Karpas-422 (cell line): ENCODE measurements at regions not wholly inside any gene's neighbourhood (a gene's known extent, or its start where the extent isn't known, plus 50 kb on each side); places are given as distances from the start of the nearest gene placed in this dataset.
"Not testable (repeated sequence)": the region's sequence is repeated elsewhere in the genome, so short reads cannot be mapped to it uniquely, and the experiment has no call there.

Experiments used
- DNase-seq: peaks from one replicate; pipeline ENCODE4 v3.0.0-alpha.2; 2015
- H2AFZ ChIP-seq: fragments of 200-600 bp; sonication (generic); 2 replicates; pipeline ENCODE4 v1.6.1; 2014; ENCODE audit warnings: antibody characterized with exemption, low read length, mixed read lengths
- H3K27ac ChIP-seq: fragments of 200-600 bp; sonication (generic); 2 replicates; pipeline ENCODE4 v1.5.1; 2014; ENCODE audit warnings: mild to moderate bottlenecking, low read length, moderate library complexity
- H3K27me3 ChIP-seq: fragments of 200-600 bp; sonication (generic); 2 replicates; pipeline ENCODE4 v1.6.1; 2014; ENCODE audit warnings: low read length, mixed read lengths
- H3K36me3 ChIP-seq: fragments of 200-600 bp; sonication (generic); 2 replicates; pipeline ENCODE4 v1.6.1; 2014; ENCODE audit warnings: low read length, mixed read lengths; ENCODE audit not compliant: insufficient read depth
- H3K4me1 ChIP-seq: fragments of 200-600 bp; sonication (generic); 2 replicates; pipeline ENCODE4 v1.6.1; 2014; ENCODE audit warnings: mild to moderate bottlenecking, low read length, mixed read lengths
- H3K4me2 ChIP-seq: fragments of 200-600 bp; sonication (generic); 2 replicates; pipeline ENCODE4 v1.6.1; 2014; ENCODE audit warnings: low read length, low read depth, mild to moderate bottlenecking; ENCODE audit not compliant: poor library complexity, severe bottlenecking
- H3K4me3 ChIP-seq: fragments of 200-600 bp; sonication (generic); 2 replicates; pipeline ENCODE4 v1.5.1; 2014; ENCODE audit warnings: mild to moderate bottlenecking, antibody characterized with exemption, low read length, mixed read lengths
- H3K79me2 ChIP-seq: fragments of 200-600 bp; sonication (generic); 2 replicates; pipeline ENCODE4 v1.6.1; 2014; ENCODE audit warnings: mild to moderate bottlenecking, low read length, mixed read lengths
- H3K9ac ChIP-seq: fragments of 200-600 bp; sonication (generic); 2 replicates; pipeline ENCODE4 v1.6.0; 2014; ENCODE audit warnings: low read length
- H3K9me2 ChIP-seq: fragments of 200-600 bp; sonication (generic), shearing (Covaris generic); replicated peaks from 2 replicates; pipeline ENCODE4 v1.6.0; 2014; ENCODE audit warnings: mild to moderate bottlenecking, low read length, moderate library complexity; ENCODE audit not compliant: insufficient read depth
- H3K9me3 ChIP-seq: fragments of 300-700, 200-600 bp; sonication (generic); 2 replicates; pipeline ENCODE4 v1.6.1; 2014; ENCODE audit warnings: low read length, mixed read lengths
- H4K20me1 ChIP-seq: fragments of 200-600 bp; sonication (generic); 2 replicates; pipeline ENCODE4 v1.6.1; 2014; ENCODE audit warnings: mild to moderate bottlenecking, antibody characterized with exemption, low read length, low read depth; ENCODE audit not compliant: insufficient read depth

- H3K9me2 ChIP-seq, H3K27ac ChIP-seq, H2AFZ ChIP-seq, H4K20me1 ChIP-seq, H3K9ac ChIP-seq, H3K36me3 ChIP-seq, H3K4me1 ChIP-seq, H3K4me2 ChIP-seq, H3K9me3 ChIP-seq, H3K79me2 ChIP-seq, H3K27me3 ChIP-seq, DNase-seq, H3K4me3 ChIP-seq: not testable (repeated sequence)
Observed at GRCh38 chr1:120465900-120466299, 51.1 kb downstream of the NBPF8 start.

- not testable (repeated sequence) for H3K9me2 ChIP-seq, H3K4me1 ChIP-seq, H2AFZ ChIP-seq, H3K27me3 ChIP-seq, H3K9me3 ChIP-seq, H3K79me2 ChIP-seq, H3K36me3 ChIP-seq, H3K27ac ChIP-seq, H4K20me1 ChIP-seq, H3K9ac ChIP-seq, H3K4me3 ChIP-seq, H3K4me2 ChIP-seq
- DNase-seq, result peak; percentile 6
Observed at GRCh38 chr1:120477663-120478062, 62.8 kb downstream of the NBPF8 start.

GRCh38 chr1:120478400-120478799 lies 63.6 kb downstream of the NBPF8 start:
- not testable (repeated sequence) for H3K9me3 ChIP-seq, H3K9ac ChIP-seq, H3K27ac ChIP-seq, H3K79me2 ChIP-seq, H3K9me2 ChIP-seq, H3K36me3 ChIP-seq, H3K4me2 ChIP-seq, DNase-seq, H3K4me3 ChIP-seq, H3K4me1 ChIP-seq, H3K27me3 ChIP-seq, H4K20me1 ChIP-seq, H2AFZ ChIP-seq

- H3K79me2 ChIP-seq, H3K4me3 ChIP-seq, H3K4me1 ChIP-seq, H3K4me2 ChIP-seq, H3K9me2 ChIP-seq, H2AFZ ChIP-seq, H4K20me1 ChIP-seq, H3K9me3 ChIP-seq, DNase-seq, H3K27ac ChIP-seq, H3K9ac ChIP-seq, H3K27me3 ChIP-seq, H3K36me3 ChIP-seq: not testable (repeated sequence)
Observed at GRCh38 chr1:120487542-120487941, 72.7 kb downstream of the NBPF8 start.

- not testable (repeated sequence) for H3K79me2 ChIP-seq, H4K20me1 ChIP-seq, H3K27me3 ChIP-seq, H3K4me2 ChIP-seq, H3K9me3 ChIP-seq, H3K9me2 ChIP-seq, H3K36me3 ChIP-seq, H3K4me3 ChIP-seq, H3K9ac ChIP-seq, H3K27ac ChIP-seq, H2AFZ ChIP-seq, H3K4me1 ChIP-seq, DNase-seq
Observed at GRCh38 chr1:120489217-120489616, 74.4 kb downstream of the NBPF8 start.

GRCh38 chr1:120497145-120497544 lies 82.3 kb downstream of the NBPF8 start:
- H3K79me2 ChIP-seq, H3K4me1 ChIP-seq, H3K4me3 ChIP-seq, H3K36me3 ChIP-seq, H3K9ac ChIP-seq, H3K9me2 ChIP-seq, H2AFZ ChIP-seq, H3K27ac ChIP-seq, H3K4me2 ChIP-seq, H3K9me3 ChIP-seq, DNase-seq, H4K20me1 ChIP-seq, H3K27me3 ChIP-seq: not testable (repeated sequence)

GRCh38 chr1:120503284-120503683 lies 88.4 kb downstream of the NBPF8 start:
- not testable (repeated sequence) for H3K9me2 ChIP-seq, H3K79me2 ChIP-seq, H3K36me3 ChIP-seq, H3K4me3 ChIP-seq, H3K27me3 ChIP-seq, H3K9ac ChIP-seq, H3K9me3 ChIP-seq, H4K20me1 ChIP-seq, H3K4me1 ChIP-seq, H3K27ac ChIP-seq, H2AFZ ChIP-seq, H3K4me2 ChIP-seq, DNase-seq

GRCh38 chr1:120506352-120506751 lies 91.5 kb downstream of the NBPF8 start:
- H3K9me3 ChIP-seq, H2AFZ ChIP-seq, H3K9me2 ChIP-seq, H3K27me3 ChIP-seq, H3K4me3 ChIP-seq, H4K20me1 ChIP-seq, DNase-seq, H3K79me2 ChIP-seq, H3K36me3 ChIP-seq, H3K4me2 ChIP-seq, H3K9ac ChIP-seq, H3K27ac ChIP-seq, H3K4me1 ChIP-seq: not testable (repeated sequence)

GRCh38 chr1:120508351-120508750 lies 93.5 kb downstream of the NBPF8 start:
- H3K9me3 ChIP-seq, H3K79me2 ChIP-seq, H3K4me3 ChIP-seq, H3K4me1 ChIP-seq, H3K9ac ChIP-seq, H2AFZ ChIP-seq, H3K27ac ChIP-seq, H3K27me3 ChIP-seq, H3K36me3 ChIP-seq, H3K4me2 ChIP-seq, H4K20me1 ChIP-seq, H3K9me2 ChIP-seq, DNase-seq: not testable (repeated sequence)
